Tongue (tissue), 1 donor: ENCODE measurements at regions not wholly inside any gene's neighbourhood (a gene's known extent, or its start where the extent isn't known, plus 50 kb on each side); places are given as distances from the start of the nearest gene placed in this dataset.

ENCODE experiments used
- DNase-seq: peaks from one replicate; pipeline ENCODE4 v3.0.0-alpha.2; 2015

GRCh38 chr12:77204083-77204482 lies 138.7 kb upstream of the E2F7 start:
- no peak for DNase-seq

- DNase-seq: no peak
These were observed 137.2 kb upstream of the E2F7 start for GRCh38 chr12:77202457-77203060.

GRCh38 chr12:77189901-77190416 lies 124.6 kb upstream of the E2F7 start:
- peak; percentile 2 for DNase-seq

GRCh38 chr12:77189458-77189857 lies 124.1 kb upstream of the E2F7 start:
- peak; percentile 40 for DNase-seq

GRCh38 chr12:77179515-77179914 lies 114.1 kb upstream of the E2F7 start:
- no peak for DNase-seq

- no peak for DNase-seq
These were observed 102.4 kb upstream of the E2F7 start for GRCh38 chr12:77167801-77168200.

GRCh38 chr12:77166696-77167095 lies 101.3 kb upstream of the E2F7 start:
- no peak for DNase-seq

GRCh38 chr12:77163074-77164038 lies 98.0 kb upstream of the E2F7 start:
- DNase-seq: no peak

- DNase-seq: no peak
These were observed 96.6 kb upstream of the E2F7 start for GRCh38 chr12:77161944-77162343.

GRCh38 chr12:77160931-77161330 lies 95.6 kb upstream of the E2F7 start:
- DNase-seq: no peak

- no peak for DNase-seq
These were observed 88.3 kb upstream of the E2F7 start for GRCh38 chr12:77153706-77154105.

- peak; percentile 48 for DNase-seq
These were observed 87.3 kb upstream of the E2F7 start for GRCh38 chr12:77152623-77153193.

GRCh38 chr12:77151030-77151429 lies 85.7 kb upstream of the E2F7 start:
- no peak for DNase-seq

GRCh38 chr12:77133566-77133965 lies 68.2 kb upstream of the E2F7 start:
- peak; percentile 78 for DNase-seq

- DNase-seq: no peak
These were observed 66.7 kb upstream of the E2F7 start for GRCh38 chr12:77131977-77132490.

GRCh38 chr12:77130193-77130592 lies 64.8 kb upstream of the E2F7 start:
- no peak for DNase-seq

GRCh38 chr12:77124767-77125166 lies 59.4 kb upstream of the E2F7 start:
- DNase-seq: no peak

- no peak for DNase-seq
These were observed 57.3 kb upstream of the E2F7 start for GRCh38 chr12:77122661-77123060.

- no peak for DNase-seq
These were observed 56.9 kb upstream of the E2F7 start for GRCh38 chr12:77122236-77122635.

- DNase-seq: no peak
These were observed 55.1 kb upstream of the E2F7 start for GRCh38 chr12:77120156-77121085.

- DNase-seq: no peak
These were observed 53.3 kb upstream of the E2F7 start for GRCh38 chr12:77118696-77119095.

GRCh38 chr12:77116277-77116676 lies 50.9 kb upstream of the E2F7 start:
- no peak for DNase-seq
